HL-60 (cell line): ENCODE measurements at regions not wholly inside any gene's neighbourhood (a gene's known extent, or its start where the extent isn't known, plus 50 kb on each side); places are given as distances from the start of the nearest gene placed in this dataset.
A peak's percentile ranks its signal among the peaks of the same experiment; 100 is the strongest.

Experiments used
- CTCF ChIP-seq: IDR thresholded peaks from one replicate; pipeline ENCODE4 v1.5.1; 2011; ENCODE audit warnings: low read length, control low read depth, inconsistent platforms; ENCODE audit not compliant: insufficient read depth
- POLR2AphosphoS5 ChIP-seq: IDR thresholded peaks from 2 replicates; pipeline ENCODE4 v1.6.1; 2012; ENCODE audit warnings: low read depth

GRCh38 chr9:36487482-36488388 is 85.0 kb upstream of the MELK start:
- no peak for TF ChIP-seq CTCF
- 0 out of 2 replicates have a peak, but pooled peaks have one; percentile 44 for TF ChIP-seq POLR2AphosphoS5
